ENCODE measurements at regions not wholly inside any gene's neighbourhood (a gene's known extent, or its start where the extent isn't known, plus 50 kb on each side); places are given as distances from the start of the nearest gene placed in this dataset.

DNA sequence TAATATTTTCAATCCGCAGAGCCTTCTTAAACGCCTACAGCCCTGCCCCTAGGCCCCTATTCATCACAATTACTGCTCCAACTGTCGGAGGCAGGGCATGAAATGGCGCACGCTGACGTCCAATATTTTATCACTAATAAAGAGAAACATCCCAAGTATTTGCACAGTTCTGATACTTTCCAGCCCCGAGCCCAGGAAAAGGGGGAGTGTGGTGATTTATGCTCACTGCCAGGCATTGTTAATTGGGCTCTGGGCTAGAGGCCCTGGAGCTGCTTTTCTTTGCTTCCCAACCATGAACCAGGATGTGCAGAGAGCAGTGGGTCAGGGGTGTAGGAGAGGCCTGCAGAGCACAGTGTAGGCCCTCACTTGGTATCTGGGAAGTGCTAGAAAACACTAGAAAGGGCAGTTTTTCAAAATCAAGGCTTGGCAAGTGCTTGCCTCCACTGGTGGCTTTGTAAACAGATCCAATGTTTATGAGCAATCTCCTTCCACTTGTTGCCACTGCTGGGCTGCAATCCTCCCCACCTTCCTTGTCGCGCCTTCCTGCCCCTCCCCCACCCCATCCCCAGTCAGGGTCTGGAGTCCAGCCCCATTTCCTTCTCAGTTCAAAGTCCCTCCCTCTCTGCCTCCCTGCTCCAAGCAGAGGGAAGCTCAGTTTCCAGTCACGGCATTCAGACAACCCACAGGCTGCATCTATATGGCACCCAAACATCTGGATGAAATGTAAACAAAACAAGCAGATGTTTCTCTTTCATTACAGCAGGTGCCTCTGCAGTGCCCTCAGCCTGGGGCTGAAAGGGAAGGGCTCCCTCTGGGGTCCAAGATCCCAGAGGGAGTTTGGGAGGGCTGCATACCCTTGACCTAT is 83.9 kb upstream of the PKDCC start:
- Histone ChIP-seq H2AFZ (ENCODE audit: insufficient read depth, low read depth, low read length, poor library complexity, severe bottlenecking) (no peak overlapping the region), H3K4me3 (replicated peaks in 1 of 3; ENCODE audit: low read depth in 2 of 3, low read length in 3 of 3) (no peak overlapping the region), H3K4me2 (replicated peaks; ENCODE audit: extremely low read depth, low read length, poor library complexity, severe bottlenecking) (no peak overlapping the region), H3K36me3 (replicated peaks in 1 of 2; ENCODE audit: control insufficient read depth in 1 of 2, insufficient read depth in 2 of 2, low read length in 2 of 2) (no peaks in the 10 kb centered on the region), H3K4me1 (ENCODE audit: control insufficient read depth in 1 of 2, insufficient read depth in 2 of 2, low read length in 2 of 2) (peaks cover 11 to 22% of the 10 kb centered on the region in 2 donors), H3K27ac (ENCODE audit: low read depth in 1 of 2, low read length in 2 of 2) (no peak overlapping the region), H3K79me2 (ENCODE audit: insufficient read depth, low read length) (no peaks in the 10 kb centered on the region), H3K9ac (ENCODE audit: insufficient read depth, low read length, poor library complexity, severe bottlenecking) (no peak overlapping the region), H3K9me3 (replicated peaks in 1 of 2; ENCODE audit: control insufficient read depth in 1 of 2, insufficient read depth in 1 of 2, low read length in 2 of 2) (no peaks in the 10 kb centered on the region), H4K20me1 (ENCODE audit: insufficient read depth, low read length) (no peaks in the 10 kb centered on the region), H3K27me3 (ENCODE audit: control insufficient read depth in 2 of 2, insufficient read depth in 2 of 2, low read length in 2 of 2) (peaks cover 0 to 2% of the 10 kb centered on the region in 2 donors)
- Mint-ChIP-seq H3K27me3 (ENCODE audit: low read depth in 3 of 3) (peaks cover 0 to 9% (median 6%) of the 10 kb centered on the region in 3 donors), H3K4me1 (peaks cover 7% of the 10 kb centered on the region), H3K9me3 (peaks cover 0 to 2% (median 0%) of the 10 kb centered on the region in 7 donors), H3K36me3 (no peaks in the 10 kb centered on the region), H3K27ac (no peak overlapping the region), H3K4me3 (no peak overlapping the region)
- intact Hi-C loops (cut with micrococcal nuclease), result no loop called here
- WGBS (ENCODE audit: insufficient coverage), result 92% methylated on average over 8 of the region's 10 CpGs
- TF ChIP-seq, protein P1, sequence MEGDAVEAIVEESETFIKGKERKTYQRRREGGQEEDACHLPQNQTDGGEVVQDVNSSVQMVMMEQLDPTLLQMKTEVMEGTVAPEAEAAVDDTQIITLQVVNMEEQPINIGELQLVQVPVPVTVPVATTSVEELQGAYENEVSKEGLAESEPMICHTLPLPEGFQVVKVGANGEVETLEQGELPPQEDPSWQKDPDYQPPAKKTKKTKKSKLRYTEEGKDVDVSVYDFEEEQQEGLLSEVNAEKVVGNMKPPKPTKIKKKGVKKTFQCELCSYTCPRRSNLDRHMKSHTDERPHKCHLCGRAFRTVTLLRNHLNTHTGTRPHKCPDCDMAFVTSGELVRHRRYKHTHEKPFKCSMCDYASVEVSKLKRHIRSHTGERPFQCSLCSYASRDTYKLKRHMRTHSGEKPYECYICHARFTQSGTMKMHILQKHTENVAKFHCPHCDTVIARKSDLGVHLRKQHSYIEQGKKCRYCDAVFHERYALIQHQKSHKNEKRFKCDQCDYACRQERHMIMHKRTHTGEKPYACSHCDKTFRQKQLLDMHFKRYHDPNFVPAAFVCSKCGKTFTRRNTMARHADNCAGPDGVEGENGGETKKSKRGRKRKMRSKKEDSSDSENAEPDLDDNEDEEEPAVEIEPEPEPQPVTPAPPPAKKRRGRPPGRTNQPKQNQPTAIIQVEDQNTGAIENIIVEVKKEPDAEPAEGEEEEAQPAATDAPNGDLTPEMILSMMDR (IDR thresholded peaks at IDR 0.05), result no peak
- no peak for DNase-seq

DNA sequence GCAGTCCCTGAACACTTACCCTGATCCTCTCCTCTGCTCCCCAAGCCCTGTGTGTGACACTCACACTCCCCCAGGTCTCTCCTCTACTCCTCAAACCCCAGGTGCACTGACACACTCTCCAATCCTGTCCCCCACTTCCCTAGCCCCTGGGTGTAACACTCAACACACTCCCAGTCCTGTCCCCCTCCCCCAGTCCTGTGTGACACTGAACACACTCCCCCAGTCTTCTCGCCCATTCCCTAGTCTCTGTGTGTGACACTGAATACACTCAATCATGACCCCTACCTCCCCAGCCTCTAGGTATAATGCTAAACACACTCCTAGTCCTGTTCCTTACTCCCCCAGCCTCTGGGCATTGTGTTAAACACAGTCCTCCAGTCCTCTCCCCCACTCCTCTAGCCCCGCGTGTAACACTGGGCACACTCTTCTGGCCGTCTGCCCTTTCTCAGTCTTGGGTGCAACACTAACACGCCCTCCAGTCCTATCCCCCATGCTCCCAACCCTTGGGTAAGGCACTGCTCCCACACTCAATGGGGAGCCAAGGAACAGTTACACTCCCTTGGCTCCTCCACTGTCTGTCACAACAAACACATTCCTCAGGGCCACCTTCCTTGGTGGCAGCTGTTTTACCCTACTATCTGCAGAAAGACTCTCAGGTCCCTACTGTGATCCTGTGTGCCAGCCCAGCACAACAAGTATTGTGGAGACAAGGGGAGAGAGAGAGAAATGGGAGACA is 82.5 kb upstream of the PKDCC start:
- Histone ChIP-seq H3K79me2 (ENCODE audit: insufficient read depth, low read length) (no peaks in the 10 kb centered on the region), H3K4me3 (replicated peaks in 1 of 3; ENCODE audit: low read depth in 2 of 3, low read length in 3 of 3) (no peak overlapping the region), H4K20me1 (ENCODE audit: insufficient read depth, low read length) (no peaks in the 10 kb centered on the region), H2AFZ (ENCODE audit: insufficient read depth, low read depth, low read length, poor library complexity, severe bottlenecking) (no peak overlapping the region), H3K27ac (ENCODE audit: low read depth in 1 of 2, low read length in 2 of 2) (no peak overlapping the region), H3K4me1 (ENCODE audit: control insufficient read depth in 1 of 2, insufficient read depth in 2 of 2, low read length in 2 of 2) (peaks cover 11 to 22% of the 10 kb centered on the region in 2 donors), H3K36me3 (replicated peaks in 1 of 2; ENCODE audit: control insufficient read depth in 1 of 2, insufficient read depth in 2 of 2, low read length in 2 of 2) (no peaks in the 10 kb centered on the region), H3K9ac (ENCODE audit: insufficient read depth, low read length, poor library complexity, severe bottlenecking) (no peak overlapping the region), H3K27me3 (ENCODE audit: control insufficient read depth in 2 of 2, insufficient read depth in 2 of 2, low read length in 2 of 2) (no peaks in the 10 kb centered on the region), H3K9me3 (replicated peaks in 1 of 2; ENCODE audit: control insufficient read depth in 1 of 2, insufficient read depth in 1 of 2, low read length in 2 of 2) (no peaks in the 10 kb centered on the region), H3K4me2 (replicated peaks; ENCODE audit: extremely low read depth, low read length, poor library complexity, severe bottlenecking) (no peak overlapping the region)
- DNase-seq, result no peak
- Mint-ChIP-seq H3K27me3 (ENCODE audit: low read depth in 3 of 3) (peaks cover 0 to 9% (median 3%) of the 10 kb centered on the region in 3 donors), H3K27ac (peak overlapping the region in 2 of 7 donors; percentile 6 to 28), H3K4me1 (peaks cover 7% of the 10 kb centered on the region), H3K4me3 (no peak overlapping the region), H3K36me3 (no peaks in the 10 kb centered on the region), H3K9me3 (peaks cover 0 to 2% (median 0%) of the 10 kb centered on the region in 7 donors)
- intact Hi-C loops (cut with micrococcal nuclease), result no loop called here
- 91% methylated on average over 5 of the region's 5 CpGs for WGBS (ENCODE audit: insufficient coverage)
- TF ChIP-seq, protein P1 (IDR thresholded peaks at IDR 0.05), result no peak
